ENCODE measurements at regions not wholly inside any gene's neighbourhood (a gene's known extent, or its start where the extent isn't known, plus 50 kb on each side); places are given as distances from the start of the nearest gene placed in this dataset.

DNA sequence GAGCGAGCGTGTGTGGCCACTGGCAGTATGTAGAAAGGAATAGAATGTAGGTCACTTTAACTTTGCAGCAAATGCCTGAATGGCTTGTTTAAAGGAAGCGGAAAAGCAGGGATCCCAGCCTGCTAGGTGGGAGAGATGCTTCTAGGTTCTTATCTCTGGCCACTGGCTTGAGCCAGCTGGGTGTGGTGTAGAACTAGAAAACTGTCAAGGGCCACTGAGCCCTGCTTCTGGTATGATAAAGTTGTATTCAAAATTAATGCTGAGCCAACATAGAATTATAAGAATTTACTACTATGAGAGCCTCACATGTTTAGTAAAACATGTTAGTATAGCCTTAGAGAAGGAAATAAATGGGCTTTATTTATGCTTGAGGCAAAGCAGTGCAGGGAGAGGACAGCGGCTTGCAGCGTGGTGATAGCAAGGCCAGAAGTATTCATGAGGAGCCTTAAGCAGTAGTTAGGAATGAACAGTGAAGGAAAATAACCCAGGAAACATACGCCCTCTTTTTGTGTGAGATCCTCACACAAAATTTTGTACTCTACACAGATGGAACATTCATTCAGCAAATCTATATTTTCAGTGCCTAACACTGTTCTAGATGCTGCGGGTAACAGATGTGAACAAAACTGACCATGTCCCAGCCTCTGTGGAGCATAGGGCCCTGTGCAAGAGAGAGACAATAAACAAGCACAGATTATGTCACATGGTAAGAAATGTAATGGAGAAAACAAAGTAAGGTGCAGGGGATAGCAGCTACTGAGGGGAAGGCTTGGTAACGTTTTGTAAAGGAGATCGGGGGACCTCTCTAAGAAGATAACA is 863.2 kb downstream of the DIAPH3 start:
- no peaks in the 10 kb centered on the region for H3K9me2 ChIP-seq (replicated peaks; ENCODE audit: insufficient read depth, low read length)
- TF ChIP-seq, protein P1, sequence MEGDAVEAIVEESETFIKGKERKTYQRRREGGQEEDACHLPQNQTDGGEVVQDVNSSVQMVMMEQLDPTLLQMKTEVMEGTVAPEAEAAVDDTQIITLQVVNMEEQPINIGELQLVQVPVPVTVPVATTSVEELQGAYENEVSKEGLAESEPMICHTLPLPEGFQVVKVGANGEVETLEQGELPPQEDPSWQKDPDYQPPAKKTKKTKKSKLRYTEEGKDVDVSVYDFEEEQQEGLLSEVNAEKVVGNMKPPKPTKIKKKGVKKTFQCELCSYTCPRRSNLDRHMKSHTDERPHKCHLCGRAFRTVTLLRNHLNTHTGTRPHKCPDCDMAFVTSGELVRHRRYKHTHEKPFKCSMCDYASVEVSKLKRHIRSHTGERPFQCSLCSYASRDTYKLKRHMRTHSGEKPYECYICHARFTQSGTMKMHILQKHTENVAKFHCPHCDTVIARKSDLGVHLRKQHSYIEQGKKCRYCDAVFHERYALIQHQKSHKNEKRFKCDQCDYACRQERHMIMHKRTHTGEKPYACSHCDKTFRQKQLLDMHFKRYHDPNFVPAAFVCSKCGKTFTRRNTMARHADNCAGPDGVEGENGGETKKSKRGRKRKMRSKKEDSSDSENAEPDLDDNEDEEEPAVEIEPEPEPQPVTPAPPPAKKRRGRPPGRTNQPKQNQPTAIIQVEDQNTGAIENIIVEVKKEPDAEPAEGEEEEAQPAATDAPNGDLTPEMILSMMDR (IDR thresholded peaks at IDR 0.05; ENCODE audit: low read length) = no peak
- no peak for TF ChIP-seq EZH2 (optimal IDR thresholded peaks at IDR 0.05; ENCODE audit: low read depth, low read length)
- no peak for TF ChIP-seq EZH2phosphoT487 (IDR thresholded peaks at IDR 0.05; ENCODE audit: low read length)
- H3K4me1 ChIP-seq (ENCODE audit: low read length) = no peaks in the 10 kb centered on the region
- H3K27me3 ChIP-seq (replicated peaks; ENCODE audit: insufficient read depth, low read length) = no peaks in the 10 kb centered on the region
- H3K27ac ChIP-seq (ENCODE audit: low read length) = no peak overlapping the region
- H3F3A ChIP-seq (ENCODE audit: insufficient read depth, low read length) = no peaks in the 10 kb centered on the region
- H4K20me1 ChIP-seq (ENCODE audit: insufficient read depth, low read length) = no peaks in the 10 kb centered on the region
- no peak overlapping the region for H3K4me2 ChIP-seq (ENCODE audit: low read depth, low read length)
- no peaks in the 10 kb centered on the region for H3K36me3 ChIP-seq (replicated peaks; ENCODE audit: insufficient read depth, low read length)
- no peaks in the 10 kb centered on the region for H3K9me3 ChIP-seq (replicated peaks; ENCODE audit: insufficient read depth, low read length)
- H2AFZ ChIP-seq (ENCODE audit: low read length) = no peak overlapping the region
- no peak overlapping the region for H3K4me3 ChIP-seq (ENCODE audit: low read length)
- H3K79me2 ChIP-seq (ENCODE audit: low read length) = no peaks in the 10 kb centered on the region
- no peak for DNase-seq
- H3K9ac ChIP-seq (ENCODE audit: low read length) = no peak overlapping the region

DNA sequence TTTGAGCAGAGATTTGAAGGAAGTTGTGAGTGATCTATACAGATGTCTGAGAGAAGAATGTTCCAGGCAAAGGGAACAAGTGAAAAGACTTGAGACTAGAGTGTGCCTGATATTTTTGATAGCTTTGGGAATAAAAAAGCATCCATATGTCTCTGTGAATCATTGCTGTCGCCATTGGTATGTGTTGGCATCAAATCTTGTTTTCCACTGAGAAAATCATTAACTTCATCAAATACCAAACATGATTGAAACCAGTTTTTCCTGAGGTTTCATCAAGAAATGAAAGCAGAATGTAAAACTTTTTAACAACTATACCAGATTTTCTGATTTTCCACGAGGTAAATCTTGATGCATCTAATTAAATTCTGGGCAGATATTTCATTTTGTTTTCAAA is 862.6 kb downstream of the DIAPH3 start:
- Histone ChIP-seq H3K4me2 (ENCODE audit: low read depth, low read length) (no peak overlapping the region), H3K9ac (ENCODE audit: low read length) (no peak overlapping the region), H3K4me1 (ENCODE audit: low read length) (no peaks in the 10 kb centered on the region), H3K27me3 (replicated peaks; ENCODE audit: insufficient read depth, low read length) (no peaks in the 10 kb centered on the region), H3K27ac (ENCODE audit: low read length) (no peak overlapping the region), H3K9me2 (replicated peaks; ENCODE audit: insufficient read depth, low read length) (no peaks in the 10 kb centered on the region), H3F3A (ENCODE audit: insufficient read depth, low read length) (no peaks in the 10 kb centered on the region), H3K79me2 (ENCODE audit: low read length) (no peaks in the 10 kb centered on the region), H4K20me1 (ENCODE audit: insufficient read depth, low read length) (no peaks in the 10 kb centered on the region), H3K36me3 (replicated peaks; ENCODE audit: insufficient read depth, low read length) (no peaks in the 10 kb centered on the region), H3K9me3 (replicated peaks; ENCODE audit: insufficient read depth, low read length) (no peaks in the 10 kb centered on the region), H2AFZ (ENCODE audit: low read length) (no peak overlapping the region), H3K4me3 (ENCODE audit: low read length) (no peak overlapping the region)
- TF ChIP-seq EZH2 (optimal IDR thresholded peaks at IDR 0.05; ENCODE audit: low read depth, low read length) = no peak
- no peak for DNase-seq

DNA sequence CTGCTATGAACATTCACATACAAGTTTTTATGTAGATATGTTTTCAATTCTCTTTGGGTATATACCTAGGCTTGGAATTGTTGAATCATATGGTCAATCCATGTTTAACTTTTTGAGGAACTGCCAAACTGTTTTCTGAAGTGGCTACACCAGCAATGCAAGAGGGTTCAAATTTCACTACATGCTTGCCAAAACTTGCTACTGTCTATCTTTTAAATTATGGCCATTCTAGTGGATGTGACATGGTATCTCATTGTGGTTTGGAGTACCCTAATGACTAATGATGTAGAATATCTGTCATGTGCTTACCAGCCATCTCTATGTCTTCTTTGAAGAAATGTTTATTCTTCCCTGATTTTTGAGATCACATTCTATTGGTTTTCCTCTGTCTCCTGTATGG is 860.3 kb downstream of the DIAPH3 start:
- Histone ChIP-seq H3K79me2 (ENCODE audit: low read length) (no peaks in the 10 kb centered on the region), H3K9ac (ENCODE audit: low read length) (no peak overlapping the region), H3K4me3 (ENCODE audit: low read length) (no peak overlapping the region), H3K9me3 (replicated peaks; ENCODE audit: insufficient read depth, low read length) (no peaks in the 10 kb centered on the region), H3K36me3 (replicated peaks; ENCODE audit: insufficient read depth, low read length) (no peaks in the 10 kb centered on the region), H2AFZ (ENCODE audit: low read length) (no peak overlapping the region), H3K4me1 (ENCODE audit: low read length) (no peaks in the 10 kb centered on the region), H3K27me3 (replicated peaks; ENCODE audit: insufficient read depth, low read length) (no peaks in the 10 kb centered on the region), H3F3A (ENCODE audit: insufficient read depth, low read length) (no peaks in the 10 kb centered on the region), H3K9me2 (replicated peaks; ENCODE audit: insufficient read depth, low read length) (no peaks in the 10 kb centered on the region), H3K27ac (ENCODE audit: low read length) (no peak overlapping the region), H4K20me1 (ENCODE audit: insufficient read depth, low read length) (no peaks in the 10 kb centered on the region), H3K4me2 (ENCODE audit: low read depth, low read length) (no peak overlapping the region)
- TF ChIP-seq EZH2phosphoT487 (IDR thresholded peaks at IDR 0.05; ENCODE audit: low read length) = no peak
- no peak for TF ChIP-seq EZH2 (optimal IDR thresholded peaks at IDR 0.05; ENCODE audit: low read depth, low read length)
- TF ChIP-seq, protein P1 (IDR thresholded peaks at IDR 0.05; ENCODE audit: low read length) = no peak
- DNase-seq = no peak

DNA sequence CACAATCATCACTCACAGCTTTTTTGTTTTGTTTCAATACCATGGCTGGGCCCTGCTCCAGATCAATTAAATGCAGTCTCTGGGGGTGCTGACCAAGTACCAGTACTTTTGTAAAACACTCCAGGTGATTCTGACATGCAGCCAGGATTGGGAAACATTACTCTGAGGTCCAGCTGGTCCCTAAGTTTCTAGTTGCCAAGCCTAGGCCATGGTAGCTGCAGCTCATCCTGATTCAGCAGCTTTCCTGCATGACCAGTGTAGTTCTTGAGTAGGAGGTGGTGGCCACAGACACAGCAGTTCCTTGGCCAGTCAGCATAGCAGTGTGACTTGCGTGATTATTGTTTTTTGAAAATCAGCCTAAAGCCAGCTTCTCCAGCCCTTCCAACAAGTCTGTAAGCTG is 859.1 kb downstream of the DIAPH3 start:
- DNase-seq = no peak
- no peaks in the 10 kb centered on the region for H3K9me3 ChIP-seq (replicated peaks; ENCODE audit: insufficient read depth, low read length)
- H3K79me2 ChIP-seq (ENCODE audit: low read length) = no peaks in the 10 kb centered on the region
- H4K20me1 ChIP-seq (ENCODE audit: insufficient read depth, low read length) = no peaks in the 10 kb centered on the region
- no peaks in the 10 kb centered on the region for H3K36me3 ChIP-seq (replicated peaks; ENCODE audit: insufficient read depth, low read length)
- no peak overlapping the region for H3K4me2 ChIP-seq (ENCODE audit: low read depth, low read length)
- no peak overlapping the region for H2AFZ ChIP-seq (ENCODE audit: low read length)
- no peaks in the 10 kb centered on the region for H3F3A ChIP-seq (ENCODE audit: insufficient read depth, low read length)
- H3K4me3 ChIP-seq (ENCODE audit: low read length) = no peak overlapping the region
- no peaks in the 10 kb centered on the region for H3K9me2 ChIP-seq (replicated peaks; ENCODE audit: insufficient read depth, low read length)
- H3K27ac ChIP-seq (ENCODE audit: low read length) = no peak overlapping the region
- H3K4me1 ChIP-seq (ENCODE audit: low read length) = no peaks in the 10 kb centered on the region
- H3K9ac ChIP-seq (ENCODE audit: low read length) = no peak overlapping the region
- H3K27me3 ChIP-seq (replicated peaks; ENCODE audit: insufficient read depth, low read length) = no peaks in the 10 kb centered on the region
- TF ChIP-seq, protein P1 (IDR thresholded peaks at IDR 0.05; ENCODE audit: low read length) = no peak
- TF ChIP-seq EZH2 (optimal IDR thresholded peaks at IDR 0.05; ENCODE audit: low read depth, low read length) (no peak), EZH2phosphoT487 (IDR thresholded peaks at IDR 0.05; ENCODE audit: low read length) (no peak)
